DOHH2 (cell line): ENCODE measurements at regions not wholly inside any gene's neighbourhood (a gene's known extent, or its start where the extent isn't known, plus 50 kb on each side); places are given as distances from the start of the nearest gene placed in this dataset.

Experiments used
- EZH2phosphoT487 ChIP-seq: fragments of 200-600 bp; sonication (generic); IDR thresholded peaks from 2 replicates; pipeline ENCODE4 v1.6.1; 2017; ENCODE audit warnings: borderline replicate concordance, mild to moderate bottlenecking, antibody characterized with exemption, low read length, moderate library complexity, mixed read lengths
- TF ChIP-seq, protein P1 (sequence below): fragments of 200-600 bp; sonication (generic); IDR thresholded peaks from one replicate; pipeline ENCODE4 v1.5.1; 2014; ENCODE audit warnings: antibody characterized with exemption, mild to moderate bottlenecking, low read depth, low read length; ENCODE audit not compliant: poor library complexity, severe bottlenecking

DNA sequence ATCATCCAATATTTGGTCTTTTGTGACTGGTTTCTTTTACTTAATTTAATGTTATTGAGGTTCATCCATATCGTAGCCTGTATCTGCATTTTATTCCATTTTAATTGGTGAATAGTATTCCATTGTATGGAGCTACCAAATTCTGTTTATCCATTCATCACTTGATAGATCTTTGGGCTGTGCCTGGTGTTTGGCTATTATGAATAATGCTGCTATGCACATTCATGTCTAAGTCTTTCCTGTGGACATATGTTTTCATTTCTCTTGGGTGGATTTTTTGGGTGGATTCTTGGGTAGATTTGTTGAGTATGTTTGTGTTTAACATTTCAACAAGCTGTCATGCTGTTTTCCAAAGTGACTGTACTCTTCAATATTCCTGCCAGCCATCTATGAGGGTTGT is 52.5 kb upstream of the NEDD4L start:
- TF ChIP-seq, protein P1, sequence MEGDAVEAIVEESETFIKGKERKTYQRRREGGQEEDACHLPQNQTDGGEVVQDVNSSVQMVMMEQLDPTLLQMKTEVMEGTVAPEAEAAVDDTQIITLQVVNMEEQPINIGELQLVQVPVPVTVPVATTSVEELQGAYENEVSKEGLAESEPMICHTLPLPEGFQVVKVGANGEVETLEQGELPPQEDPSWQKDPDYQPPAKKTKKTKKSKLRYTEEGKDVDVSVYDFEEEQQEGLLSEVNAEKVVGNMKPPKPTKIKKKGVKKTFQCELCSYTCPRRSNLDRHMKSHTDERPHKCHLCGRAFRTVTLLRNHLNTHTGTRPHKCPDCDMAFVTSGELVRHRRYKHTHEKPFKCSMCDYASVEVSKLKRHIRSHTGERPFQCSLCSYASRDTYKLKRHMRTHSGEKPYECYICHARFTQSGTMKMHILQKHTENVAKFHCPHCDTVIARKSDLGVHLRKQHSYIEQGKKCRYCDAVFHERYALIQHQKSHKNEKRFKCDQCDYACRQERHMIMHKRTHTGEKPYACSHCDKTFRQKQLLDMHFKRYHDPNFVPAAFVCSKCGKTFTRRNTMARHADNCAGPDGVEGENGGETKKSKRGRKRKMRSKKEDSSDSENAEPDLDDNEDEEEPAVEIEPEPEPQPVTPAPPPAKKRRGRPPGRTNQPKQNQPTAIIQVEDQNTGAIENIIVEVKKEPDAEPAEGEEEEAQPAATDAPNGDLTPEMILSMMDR: no peak
- TF ChIP-seq EZH2phosphoT487: no peak
